ENCODE measurements at regions not wholly inside any gene's neighbourhood (a gene's known extent, or its start where the extent isn't known, plus 50 kb on each side); places are given as distances from the start of the nearest gene placed in this dataset.

GRCh38 chr12:68102731-68103130 is 56.8 kb downstream of the IFNG start:
- DNase-seq (ENCODE audit: low spot score) = no peak

- no peak for DNase-seq (ENCODE audit: low spot score)
Observed at GRCh38 chr12:68102163-68102562, 57.4 kb downstream of the IFNG start.

- no peak for DNase-seq (ENCODE audit: low spot score)
Observed at GRCh38 chr12:68100241-68100640, 59.3 kb downstream of the IFNG start.

- no peak for DNase-seq (ENCODE audit: low spot score)
Observed at GRCh38 chr12:68098939-68099338, 60.6 kb downstream of the IFNG start.

DNA sequence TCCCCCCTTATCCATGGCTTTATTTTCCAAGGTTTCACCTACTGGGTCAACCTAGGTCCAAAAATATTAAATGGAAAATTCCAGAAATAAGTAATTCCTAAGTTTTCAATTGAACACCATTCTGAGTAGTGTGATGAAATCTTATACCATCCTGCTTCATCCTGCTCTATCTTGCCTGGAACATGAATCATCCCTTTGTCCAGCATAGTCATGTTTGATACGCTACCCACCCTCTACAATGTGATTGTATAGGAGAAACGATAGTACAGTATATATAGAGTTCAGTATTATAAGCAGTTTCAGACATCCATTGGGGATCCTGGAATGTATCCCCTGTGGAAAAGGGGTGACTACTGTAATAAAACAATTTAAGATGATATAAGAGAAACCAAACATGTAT is 62.2 kb downstream of the IFNG start:
- DNase-seq (ENCODE audit: low spot score) = no peak

DNA sequence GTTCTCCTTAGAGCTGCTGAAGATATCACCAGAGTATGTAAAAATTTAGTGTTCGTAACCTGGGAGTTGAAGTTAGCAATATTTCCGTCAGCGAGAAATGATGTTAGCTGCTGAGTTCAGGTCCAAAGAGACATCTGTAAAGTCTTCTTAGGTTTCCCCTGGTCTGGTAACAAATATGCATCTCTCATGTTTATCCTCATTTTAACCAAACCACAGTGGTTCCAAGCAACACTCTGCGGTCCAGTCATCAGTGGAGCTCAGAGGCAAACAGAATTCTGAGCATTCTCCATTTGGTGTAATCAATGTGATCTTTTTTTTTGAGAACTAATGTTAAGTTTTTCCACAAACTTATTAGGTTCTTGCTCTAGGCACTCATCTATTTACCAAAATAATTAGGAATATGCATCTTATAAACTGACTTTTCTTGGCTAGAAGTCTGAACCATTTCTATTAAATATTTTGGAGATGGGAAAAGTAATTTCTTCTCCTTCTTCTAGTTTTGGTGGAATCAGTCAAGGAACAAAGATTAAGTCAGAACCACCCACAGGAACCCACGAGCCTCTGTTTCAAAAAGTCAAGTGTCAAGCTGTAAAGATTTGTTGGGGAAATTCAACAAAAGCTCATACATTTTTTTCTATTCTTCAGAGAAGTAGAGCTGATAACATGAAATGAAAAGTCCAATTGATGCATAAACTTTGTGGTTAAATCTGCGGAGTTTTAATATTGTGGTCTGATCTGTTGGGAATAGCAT is 64.7 kb downstream of the IFNG start:
- DNase-seq (ENCODE audit: low spot score) = peak; percentile 69

GRCh38 chr12:68094195-68094594 is 65.3 kb downstream of the IFNG start:
- no peak for DNase-seq (ENCODE audit: low spot score)

- no peak for DNase-seq (ENCODE audit: low spot score)
Observed at GRCh38 chr12:68092976-68093375, 66.6 kb downstream of the IFNG start.

- DNase-seq (ENCODE audit: low spot score) = no peak
Observed at GRCh38 chr12:68089101-68089500, 70.4 kb downstream of the IFNG start.

- no peak for DNase-seq (ENCODE audit: low spot score)
Observed at GRCh38 chr12:68086019-68086603, 73.4 kb downstream of the IFNG start.

GRCh38 chr12:68081561-68081960 is 78.0 kb downstream of the IFNG start:
- DNase-seq (ENCODE audit: low spot score) = no peak

DNA sequence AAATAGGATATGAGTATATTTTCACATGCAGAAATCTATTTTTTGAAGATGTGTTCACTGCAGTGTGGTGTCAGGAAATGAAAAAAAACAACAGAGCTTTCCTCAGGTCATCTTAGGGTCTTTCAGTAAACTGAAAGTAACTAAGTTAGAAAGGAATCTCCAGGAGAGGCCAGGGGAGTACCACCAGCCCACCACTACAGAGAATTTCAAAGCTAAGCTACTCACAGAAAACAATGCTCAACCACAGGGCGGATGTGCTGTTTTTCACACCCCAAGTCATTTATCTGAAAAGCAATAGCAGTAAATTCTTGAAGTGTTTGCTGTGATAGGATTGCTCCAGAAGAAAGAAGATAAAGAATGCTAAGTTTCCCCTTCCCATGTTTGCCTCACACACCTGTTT is 79.0 kb downstream of the IFNG start:
- no peak for DNase-seq (ENCODE audit: low spot score)

GRCh38 chr12:68078737-68079136 is 80.8 kb downstream of the IFNG start:
- no peak for DNase-seq (ENCODE audit: low spot score)

DNA sequence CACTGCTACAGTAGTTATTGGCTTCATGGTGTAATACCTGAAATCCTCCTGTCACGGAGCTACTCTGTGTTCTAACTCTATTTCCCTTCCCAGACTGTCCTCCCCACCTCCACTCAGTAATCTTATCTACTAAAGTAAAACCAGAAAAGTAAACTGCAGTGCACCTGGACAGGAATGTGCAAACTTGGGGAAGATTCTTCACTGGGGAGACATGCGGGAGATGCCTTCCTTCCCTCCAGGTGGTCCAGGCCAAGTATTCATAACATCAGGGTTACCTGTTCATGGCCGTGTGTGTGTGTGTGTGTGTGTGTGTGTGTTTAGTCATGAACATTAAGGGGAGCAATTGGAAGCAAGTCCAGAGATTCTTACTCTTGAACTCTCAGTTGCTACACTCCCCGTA is 84.1 kb downstream of the IFNG start:
- DNase-seq (ENCODE audit: low spot score) = no peak

DNA sequence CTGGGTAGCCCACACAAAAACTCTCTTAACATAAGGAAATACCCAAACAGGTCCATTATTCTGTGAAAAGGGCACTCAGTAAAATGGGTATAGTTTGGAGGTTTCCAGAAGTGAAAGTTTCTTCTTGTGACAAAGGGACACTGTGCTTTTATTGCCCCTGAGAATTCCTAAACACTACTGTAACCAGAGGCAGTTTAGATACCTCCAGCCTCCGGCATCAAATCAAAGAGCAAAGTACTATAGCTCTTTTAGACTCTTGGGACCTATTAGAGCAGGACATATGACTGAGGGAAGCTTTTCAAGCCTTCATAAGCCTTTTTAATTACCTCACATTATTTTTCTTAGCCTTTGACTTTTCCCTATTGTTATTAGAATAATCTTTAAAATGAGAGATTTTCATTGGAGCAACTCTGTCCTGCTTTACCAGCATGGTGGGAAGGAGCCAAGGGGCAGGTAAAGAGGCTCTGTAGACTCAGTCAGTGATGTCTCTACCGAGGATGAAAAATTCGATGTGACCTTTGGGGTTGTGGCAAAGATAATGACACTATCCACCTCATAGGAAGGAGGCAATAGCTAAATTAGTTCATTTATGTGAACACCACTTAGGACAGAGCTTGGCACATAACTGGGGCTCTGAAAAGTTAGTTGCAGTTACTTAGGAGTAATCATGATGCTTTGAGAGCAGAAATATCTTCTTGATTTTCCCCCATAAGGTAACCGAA is 85.1 kb downstream of the IFNG start:
- no peak for DNase-seq (ENCODE audit: low spot score)

DNA sequence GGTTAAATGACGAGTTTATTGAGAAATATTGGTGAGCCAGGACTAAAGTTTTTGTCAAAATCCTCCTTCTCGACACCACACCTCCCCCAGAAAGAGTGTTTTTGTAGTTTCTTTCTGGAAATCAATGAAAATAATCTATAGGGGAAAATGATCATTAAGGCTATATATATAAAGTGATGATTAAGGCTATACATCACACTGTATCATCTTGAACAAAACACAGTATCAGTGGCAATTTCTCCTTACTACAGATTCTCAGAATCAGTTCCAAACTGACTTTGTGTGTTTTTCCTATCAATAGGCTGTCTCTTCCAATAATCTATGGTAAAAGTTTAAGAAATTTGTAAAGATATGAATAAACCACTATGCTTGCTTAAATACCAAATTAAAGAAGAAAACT is 81.7 kb downstream of the IFNG-AS1 start:
- no peak for DNase-seq (ENCODE audit: low spot score)

Measured in putamen (tissue), 1 donor.